ENCODE measurements at regions not wholly inside any gene's neighbourhood (a gene's known extent, or its start where the extent isn't known, plus 50 kb on each side); places are given as distances from the start of the nearest gene placed in this dataset.

GRCh38 chr2:175732531-175732930, 269.5 kb downstream of the LNPK start:
- no peak overlapping the region for H3K4me3 ChIP-seq
- TF ChIP-seq POLR2AphosphoS5 (IDR thresholded peaks at IDR 0.05) (no peak), POLR2A (IDR thresholded peaks at IDR 0.05; ENCODE audit: low read depth) (no peak), CTCF (IDR thresholded peaks at IDR 0.05) (no peak)
- H3K36me3 ChIP-seq: no peaks in the 10 kb centered on the region
- no peak for DNase-seq (ENCODE audit: extremely low spot score)
- WGBS: 87% methylated on average over 2 of the region's 2 CpGs
- H3K9me3 ChIP-seq: peaks cover 0 to 4% (median 0%) of the 10 kb centered on the region in 4 donors
- H3K4me1 ChIP-seq: no peaks in the 10 kb centered on the region
- H3K27ac ChIP-seq (replicated peaks in 1 of 4): no peak overlapping the region
- intact Hi-C loops (cut with DNase I): no loop called here
- no peaks in the 10 kb centered on the region for H3K27me3 ChIP-seq

DNA sequence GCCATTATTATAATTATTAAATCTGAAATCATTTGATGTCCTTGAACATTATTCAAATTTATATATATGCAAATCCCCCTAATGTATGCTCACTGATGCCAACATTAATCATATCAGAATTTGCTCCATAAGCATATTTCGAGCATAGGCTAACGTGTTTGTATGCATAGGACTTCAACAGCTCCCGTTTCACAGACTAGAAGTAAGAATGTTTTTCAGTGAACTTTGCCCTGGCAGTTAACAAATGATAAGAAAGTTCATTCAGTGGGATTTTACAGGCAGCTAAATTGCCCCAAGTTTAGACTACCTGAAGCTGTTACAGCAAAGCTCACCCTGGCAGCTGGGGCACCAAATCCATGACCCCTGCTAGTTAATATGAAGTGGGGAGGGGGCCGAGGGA, 272.0 kb downstream of the LNPK start:
- intact Hi-C loops (cut with DNase I): no loop called here
- no peaks in the 10 kb centered on the region for H3K4me1 ChIP-seq
- H3K27me3 ChIP-seq: no peaks in the 10 kb centered on the region
- TF ChIP-seq EP300 (IDR thresholded peaks at IDR 0.05): no peak
- TF ChIP-seq CTCF (IDR thresholded peaks at IDR 0.05): no peak
- TF ChIP-seq POLR2AphosphoS5 (IDR thresholded peaks at IDR 0.05): no peak
- no peak for TF ChIP-seq POLR2A (IDR thresholded peaks at IDR 0.05; ENCODE audit: low read depth)
- 38% methylated on average over 4 of the region's 4 CpGs for WGBS
- peaks cover 0 to 4% (median 0%) of the 10 kb centered on the region in 4 donors for H3K9me3 ChIP-seq
- H3K27ac ChIP-seq (replicated peaks in 1 of 4): no peak overlapping the region
- H3K4me3 ChIP-seq: no peak overlapping the region
- DNase-seq (ENCODE audit: extremely low spot score): no peak
- no peaks in the 10 kb centered on the region for H3K36me3 ChIP-seq

- TF ChIP-seq CTCF (IDR thresholded peaks at IDR 0.05) (no peak), POLR2A (IDR thresholded peaks at IDR 0.05; ENCODE audit: low read depth) (no peak), EP300 (IDR thresholded peaks at IDR 0.05) (no peak), POLR2AphosphoS5 (IDR thresholded peaks at IDR 0.05) (no peak)
- Histone ChIP-seq H3K36me3 (no peaks in the 10 kb centered on the region), H3K4me1 (no peaks in the 10 kb centered on the region), H3K9me3 (peaks cover 0 to 4% (median 0%) of the 10 kb centered on the region in 4 donors), H3K4me3 (no peak overlapping the region), H3K27ac (replicated peaks in 1 of 4) (no peak overlapping the region), H3K27me3 (no peaks in the 10 kb centered on the region)
- WGBS: 84% methylated on average over 4 of the region's 4 CpGs
- intact Hi-C loops (cut with DNase I): no loop called here
- DNase-seq (ENCODE audit: extremely low spot score): no peak
These were observed 272.9 kb downstream of the LNPK start for GRCh38 chr2:175729049-175729706.

DNA sequence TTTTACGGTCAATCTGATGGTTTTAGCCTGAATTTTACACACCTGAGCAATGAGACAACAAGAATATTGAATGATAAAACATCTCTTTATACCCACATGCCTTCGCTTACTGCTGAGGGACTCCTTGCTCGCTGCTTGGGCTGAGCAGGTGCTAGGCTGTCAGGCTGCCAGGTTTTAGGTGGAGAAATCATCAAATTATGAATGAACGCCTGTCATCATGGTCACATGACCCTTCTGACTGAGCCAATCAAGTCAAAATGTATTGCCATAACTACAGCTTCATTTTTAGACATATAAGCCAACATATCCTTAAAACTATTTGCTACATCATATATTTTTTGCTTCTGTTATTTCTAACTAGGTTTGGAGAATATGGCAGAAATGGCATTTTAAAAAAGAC, 274.0 kb downstream of the LNPK start:
- Histone ChIP-seq H3K4me3 (no peak overlapping the region), H3K4me1 (no peaks in the 10 kb centered on the region), H3K9me3 (peaks cover 0 to 4% (median 0%) of the 10 kb centered on the region in 4 donors), H3K27me3 (no peaks in the 10 kb centered on the region), H3K27ac (replicated peaks in 1 of 4) (no peak overlapping the region), H3K36me3 (no peaks in the 10 kb centered on the region)
- TF ChIP-seq CTCF (IDR thresholded peaks at IDR 0.05): no peak
- no peak for TF ChIP-seq POLR2A (IDR thresholded peaks at IDR 0.05; ENCODE audit: low read depth)
- no peak for TF ChIP-seq EP300 (IDR thresholded peaks at IDR 0.05)
- no peak for TF ChIP-seq POLR2AphosphoS5 (IDR thresholded peaks at IDR 0.05)
- intact Hi-C loops (cut with DNase I): no loop called here
- DNase-seq (ENCODE audit: extremely low spot score): no peak
- WGBS: 78% methylated on average over 4 of the region's 4 CpGs

GRCh38 chr2:175726223-175726622, 275.8 kb downstream of the LNPK start:
- H3K9me3 ChIP-seq: peaks cover 0 to under 1% (median 0%) of the 10 kb centered on the region in 4 donors
- H3K36me3 ChIP-seq: no peaks in the 10 kb centered on the region
- intact Hi-C loops (cut with DNase I): no loop called here
- H3K27ac ChIP-seq (replicated peaks in 1 of 4): no peak overlapping the region
- H3K4me3 ChIP-seq: no peak overlapping the region
- no peaks in the 10 kb centered on the region for H3K27me3 ChIP-seq
- no peaks in the 10 kb centered on the region for H3K4me1 ChIP-seq
- DNase-seq (ENCODE audit: extremely low spot score): no peak
- 21% methylated on average over 2 of the region's 2 CpGs for WGBS
- TF ChIP-seq POLR2A (IDR thresholded peaks at IDR 0.05; ENCODE audit: low read depth) (no peak), POLR2AphosphoS5 (IDR thresholded peaks at IDR 0.05) (no peak), EP300 (IDR thresholded peaks at IDR 0.05) (no peak), CTCF (IDR thresholded peaks at IDR 0.05) (no peak)

Measured in esophagus muscularis mucosa (tissue), 4 donors.